Thoracic aorta (tissue), 2 donors: ENCODE measurements at regions not wholly inside any gene's neighbourhood (a gene's known extent, or its start where the extent isn't known, plus 50 kb on each side); places are given as distances from the start of the nearest gene placed in this dataset.

Experiments used
- ATAC-seq: fragments of 150-250 bp; one replicate; pipeline ENCODE4 v1.8.0; 2017; ENCODE audit warnings: low read depth; ENCODE audit not compliant: insufficient number of reproducible peaks, low FRiP score
- DNase-seq: peaks from one replicate; pipeline ENCODE4 v3.0.0-alpha.2; 2020; ENCODE audit warnings: low spot score
- H3K27ac ChIP-seq, 2 donors: fragments of 200-600 bp; sonication (generic); 1 replicate in 1 of 2; 2 replicates in 1 of 2; pipeline ENCODE4 v1.5.1; 2016; ENCODE audit warnings: mild to moderate bottlenecking in 2 of 2, moderate library complexity in 2 of 2
- H3K27me3 ChIP-seq: fragments of 200-600 bp; sonication (generic); replicated peaks from 2 replicates; pipeline ENCODE4 v1.6.0; 2016; ENCODE audit warnings: mild to moderate bottlenecking; ENCODE audit not compliant: insufficient read depth
- H3K36me3 ChIP-seq: fragments of 200-600 bp; sonication (generic); one replicate; pipeline ENCODE4 v1.5.1; 2016
- H3K4me1 ChIP-seq, 2 donors: fragments of 200-600 bp; sonication (generic); 1 replicate in 1 of 2; 2 replicates in 1 of 2; pipeline versions ENCODE4 v1.5.1 to v1.6.0; 2016; ENCODE audit warnings: low read depth in 2 of 2, mild to moderate bottlenecking in 1 of 2; ENCODE audit not compliant: control insufficient read depth in 1 of 2
- H3K4me3 ChIP-seq: fragments of 200-600 bp; sonication (generic); 2 replicates; pipeline ENCODE4 v1.5.1; 2016; ENCODE audit warnings: mild to moderate bottlenecking
- H3K9me3 ChIP-seq: fragments of 200-600 bp; sonication (generic); 2 replicates; pipeline ENCODE4 v1.5.1; 2016
- TF ChIP-seq, protein P1 (sequence below): fragments of 200-600 bp; sonication (generic); IDR thresholded peaks from one replicate; pipeline ENCODE4 v1.5.1; 2019; ENCODE audit warnings: antibody characterized with exemption

GRCh38 chr10:43793704-43794103 lies 145.0 kb upstream of the ZNF32 start:
- ATAC-seq: no peak
- no peak overlapping the region for H3K27ac ChIP-seq

DNA sequence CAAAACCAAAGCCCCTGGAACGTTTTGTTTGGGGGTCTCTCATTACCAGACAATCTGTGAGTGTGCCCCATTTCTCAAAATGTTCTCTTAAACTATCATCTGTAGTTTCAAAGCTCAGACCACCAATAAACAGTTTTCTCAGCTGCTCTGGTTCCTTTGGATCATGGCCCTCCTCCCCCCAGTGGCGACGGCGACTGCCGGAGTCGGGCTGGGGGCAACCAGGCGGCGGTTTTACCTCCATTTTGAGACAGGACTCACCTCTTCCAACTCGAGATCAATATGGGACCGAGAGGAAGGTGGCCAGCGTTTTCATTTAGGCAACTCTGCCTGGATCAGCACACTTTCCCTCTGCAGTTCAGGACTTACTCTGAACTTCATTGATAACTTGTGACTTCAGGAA lies 141.5 kb upstream of the ZNF32 start:
- H3K4me3 ChIP-seq: no peak overlapping the region
- H3K36me3 ChIP-seq: no peaks in the 10 kb centered on the region
- H3K27me3 ChIP-seq: no peaks in the 10 kb centered on the region
- no peak for ATAC-seq
- no peak for DNase-seq
- TF ChIP-seq, protein P1, sequence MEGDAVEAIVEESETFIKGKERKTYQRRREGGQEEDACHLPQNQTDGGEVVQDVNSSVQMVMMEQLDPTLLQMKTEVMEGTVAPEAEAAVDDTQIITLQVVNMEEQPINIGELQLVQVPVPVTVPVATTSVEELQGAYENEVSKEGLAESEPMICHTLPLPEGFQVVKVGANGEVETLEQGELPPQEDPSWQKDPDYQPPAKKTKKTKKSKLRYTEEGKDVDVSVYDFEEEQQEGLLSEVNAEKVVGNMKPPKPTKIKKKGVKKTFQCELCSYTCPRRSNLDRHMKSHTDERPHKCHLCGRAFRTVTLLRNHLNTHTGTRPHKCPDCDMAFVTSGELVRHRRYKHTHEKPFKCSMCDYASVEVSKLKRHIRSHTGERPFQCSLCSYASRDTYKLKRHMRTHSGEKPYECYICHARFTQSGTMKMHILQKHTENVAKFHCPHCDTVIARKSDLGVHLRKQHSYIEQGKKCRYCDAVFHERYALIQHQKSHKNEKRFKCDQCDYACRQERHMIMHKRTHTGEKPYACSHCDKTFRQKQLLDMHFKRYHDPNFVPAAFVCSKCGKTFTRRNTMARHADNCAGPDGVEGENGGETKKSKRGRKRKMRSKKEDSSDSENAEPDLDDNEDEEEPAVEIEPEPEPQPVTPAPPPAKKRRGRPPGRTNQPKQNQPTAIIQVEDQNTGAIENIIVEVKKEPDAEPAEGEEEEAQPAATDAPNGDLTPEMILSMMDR: no peak
- no peaks in the 10 kb centered on the region for H3K9me3 ChIP-seq
- no peak overlapping the region for H3K27ac ChIP-seq
- peaks cover 4 to 21% of the 10 kb centered on the region in 2 donors for H3K4me1 ChIP-seq

More at GRCh38 chr10:43793704-43794103, 145.0 kb upstream of the ZNF32 start:
- Histone ChIP-seq H3K9me3 (no peaks in the 10 kb centered on the region), H3K4me1 (peaks cover 4 to 33% of the 10 kb centered on the region in 2 donors), H3K36me3 (no peaks in the 10 kb centered on the region), H3K4me3 (no peak overlapping the region), H3K27me3 (no peaks in the 10 kb centered on the region)
- TF ChIP-seq, protein P1: no peak
- DNase-seq: no peak

DNA sequence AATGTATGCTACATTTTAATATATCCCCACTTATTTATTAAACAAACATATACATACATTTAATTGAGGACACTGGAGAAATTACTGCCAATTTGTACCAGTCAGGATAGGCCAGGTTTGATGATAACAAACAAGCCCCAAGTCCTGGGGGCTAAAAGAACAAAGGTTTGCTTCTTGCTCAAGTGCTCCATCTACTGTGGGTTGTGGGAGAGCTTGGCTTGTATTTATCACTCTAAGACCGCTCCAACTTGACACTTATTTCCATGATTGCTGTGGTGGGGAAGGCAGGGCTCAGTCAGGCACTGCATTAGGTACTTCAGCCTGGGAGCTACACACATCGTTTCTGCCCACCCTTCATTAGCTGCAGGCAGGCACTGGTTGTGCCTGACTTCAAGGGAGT lies 136.6 kb upstream of the ZNF32 start:
- DNase-seq: no peak
- H3K9me3 ChIP-seq: no peaks in the 10 kb centered on the region
- no peaks in the 10 kb centered on the region for H3K27me3 ChIP-seq
- ATAC-seq: no peak
- H3K4me1 ChIP-seq: peaks cover 0 to 16% of the 10 kb centered on the region in 2 donors
- TF ChIP-seq, protein P1: no peak
- no peak overlapping the region for H3K27ac ChIP-seq
- H3K4me3 ChIP-seq: no peak overlapping the region
- no peaks in the 10 kb centered on the region for H3K36me3 ChIP-seq

DNA sequence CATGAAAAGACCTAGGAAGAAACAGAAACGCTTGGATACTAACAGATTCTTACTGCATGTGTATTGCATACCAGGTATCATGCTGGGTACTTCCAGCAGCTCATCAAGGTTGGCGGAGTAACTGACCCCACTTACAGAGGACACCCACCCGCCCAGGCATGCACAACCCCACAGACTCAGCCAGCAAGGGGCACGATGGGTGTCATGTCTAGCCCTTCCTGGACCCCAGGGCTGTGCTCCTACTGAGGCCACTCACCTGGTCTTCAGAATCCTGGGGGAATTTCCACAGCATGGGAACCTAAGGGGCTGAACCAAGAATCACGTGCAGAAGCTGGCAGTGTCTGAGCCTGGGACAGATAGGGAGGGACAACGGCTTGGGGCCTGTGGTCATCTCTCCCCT lies 134.1 kb upstream of the ZNF32 start:
- DNase-seq: no peak
- Histone ChIP-seq H3K27me3 (no peaks in the 10 kb centered on the region), H3K27ac (no peak overlapping the region), H3K4me3 (no peak overlapping the region), H3K36me3 (no peaks in the 10 kb centered on the region), H3K4me1 (peaks cover 0 to 16% of the 10 kb centered on the region in 2 donors), H3K9me3 (no peaks in the 10 kb centered on the region)
- TF ChIP-seq, protein P1: no peak
- ATAC-seq: no peak

- DNase-seq (no peak), ATAC-seq (no peak)
- H3K27me3 ChIP-seq: no peaks in the 10 kb centered on the region
- no peaks in the 10 kb centered on the region for H3K9me3 ChIP-seq
- no peak overlapping the region for H3K4me3 ChIP-seq
- no peaks in the 10 kb centered on the region for H3K36me3 ChIP-seq
- TF ChIP-seq, protein P1: no peak
- H3K4me1 ChIP-seq: peaks cover 0 to 16% of the 10 kb centered on the region in 2 donors
- H3K27ac ChIP-seq: no peak overlapping the region
These were observed 133.0 kb upstream of the ZNF32 start for GRCh38 chr10:43781480-43782361.
